ENCODE measurements at regions not wholly inside any gene's neighbourhood (a gene's known extent, or its start where the extent isn't known, plus 50 kb on each side); places are given as distances from the start of the nearest gene placed in this dataset.

GRCh38 chr17:69711541-69711940 is 297.0 kb downstream of the MAP2K6 start:
- H3K36me3 ChIP-seq (ENCODE audit: control insufficient read depth, insufficient read depth, low read length): no peaks in the 10 kb centered on the region
- POLR2A ChIA-PET: no interaction called here
- 0% methylated on average over 4 of the region's 4 CpGs for WGBS (ENCODE audit: insufficient coverage, low coverage, missing lambda C conversion rate)
- no peaks in the 10 kb centered on the region for H3K9me1 ChIP-seq (ENCODE audit: control insufficient read depth, insufficient read depth, low read length)
- no peaks in the 10 kb centered on the region for H4K20me1 ChIP-seq (replicated peaks; ENCODE audit: control insufficient read depth, insufficient read depth, low read length)
- H3K9me3 ChIP-seq (replicated peaks; ENCODE audit: control insufficient read depth, insufficient read depth, low read depth, low read length): no peaks in the 10 kb centered on the region
- DNase-seq (ENCODE audit: extremely low read depth in 1 of 4, low spot score in 3 of 4) (no peak), FAIRE-seq (no peak), ATAC-seq (no peak)
- H3K27ac ChIP-seq (ENCODE audit: extremely low read depth, low read depth, low read length): no peak overlapping the region
- H3K79me2 ChIP-seq (ENCODE audit: control insufficient read depth, insufficient read depth, low read length): no peaks in the 10 kb centered on the region
- no peaks in the 10 kb centered on the region for H3K27me3 ChIP-seq (ENCODE audit: control insufficient read depth in 2 of 2, insufficient read depth in 2 of 2, low read length in 2 of 2)
- no peak overlapping the region for H3K9ac ChIP-seq (ENCODE audit: insufficient read depth in 1 of 2, low read depth in 2 of 2, low read length in 2 of 2)
- no peak overlapping the region for H2AFZ ChIP-seq (ENCODE audit: low read depth, low read length)
- no TSS peak for BruUV-seq (replicated peaks)
- H3K4me2 ChIP-seq (ENCODE audit: insufficient read depth, low read length): no peak overlapping the region
- CTCF ChIA-PET (ENCODE audit: low intra/inter-chr PET ratio): no interaction called here
- in situ Hi-C loops (cut with MboI) (no loop called here), intact Hi-C loops (cut with micrococcal nuclease) (no loop called here)
- no peak overlapping the region for H3K4me3 ChIP-seq
- no peaks in the 10 kb centered on the region for H3K4me1 ChIP-seq (replicated peaks in 1 of 2; ENCODE audit: control insufficient read depth in 2 of 2, insufficient read depth in 2 of 2, low read length in 2 of 2)
- no peak for TF ChIP-seq NR1H2 (CRISPR knock-in tag; IDR thresholded peaks at IDR 0.05)
- no peak for TF ChIP-seq CHD1 (IDR thresholded peaks at IDR 0.05; ENCODE audit: low read length)
- TF ChIP-seq HIVEP1 (CRISPR knock-in tag; IDR thresholded peaks at IDR 0.05): no peak
- TF ChIP-seq RBM39 (optimal IDR thresholded peaks at IDR 0.05; ENCODE audit: low read depth, low read length): no peak
- no peak for TF ChIP-seq FOXP4 (CRISPR knock-in tag; IDR thresholded peaks at IDR 0.05; ENCODE audit: borderline replicate concordance)
- no peak for TF ChIP-seq HDAC8 (tag; IDR thresholded peaks at IDR 0.05)
- no peak for TF ChIP-seq DMBX1 (CRISPR knock-in tag; IDR thresholded peaks at IDR 0.05; ENCODE audit: borderline replicate concordance)
- no peak for TF ChIP-seq CHD4 (IDR thresholded peaks at IDR 0.05; ENCODE audit: insufficient read depth, insufficient replicate concordance, low read depth, low read length, poor library complexity, severe bottlenecking)
- TF ChIP-seq MITF (IDR thresholded peaks at IDR 0.05): no peak
- TF ChIP-seq PCBP1 (IDR thresholded peaks at IDR 0.05; ENCODE audit: low read depth, low read length, poor library complexity, severe bottlenecking): no peak
- no peak for TF ChIP-seq GABPB1 (CRISPR knock-in tag; IDR thresholded peaks at IDR 0.05)
- TF ChIP-seq ILK (tag; IDR thresholded peaks at IDR 0.05; ENCODE audit: borderline replicate concordance, low read depth): no peak
- TF ChIP-seq BRF1 (IDR thresholded peaks at IDR 0.05; ENCODE audit: borderline replicate concordance, extremely low read depth, insufficient read length): no peak
- no peak for TF ChIP-seq HDGF (IDR thresholded peaks at IDR 0.05)
- TF ChIP-seq ZNF79 (CRISPR knock-in tag; IDR thresholded peaks at IDR 0.05; ENCODE audit: low read depth): no peak
- TF ChIP-seq RUNX1 (IDR thresholded peaks at IDR 0.05; ENCODE audit: low read depth): no peak

All from K562 (cell line).